HEK293T (cell line): ENCODE measurements at regions not wholly inside any gene's neighbourhood (a gene's known extent, or its start where the extent isn't known, plus 50 kb on each side); places are given as distances from the start of the nearest gene placed in this dataset.

ENCODE experiments used
- CTCF ChIA-PET: fragments of 350-600 bp; formaldehyde crosslinking; extraction: SDS; loops from one replicate; lab custom pipeline; 2021; ENCODE audit warnings: antibody characterized with exemption, inconsistent platforms; lab: Yijun Ruan, JAX
- POLR2A ChIA-PET: fragments of 350-600 bp; formaldehyde crosslinking; extraction: SDS; loops from one replicate; lab custom pipeline; 2020; ENCODE audit warnings: antibody characterized with exemption, inconsistent platforms; lab: Yijun Ruan, JAX
- DNase-seq: peaks from one replicate; pipeline ENCODE4 v3.0.0; 2012; ENCODE audit warnings: mixed read lengths; ENCODE audit errors: extremely low spot score
- ARNT ChIP-seq: fragments of 450-650 bp; IDR thresholded peaks from 2 replicates; pipeline ENCODE4 v1.6.1; 2017; ENCODE audit warnings: mild to moderate bottlenecking
- BHLHE40 ChIP-seq: fragments of 450-650 bp; IDR thresholded peaks from 2 replicates; pipeline ENCODE4 v1.6.1; 2016; ENCODE audit warnings: mild to moderate bottlenecking, moderate library complexity, borderline replicate concordance
- CTBP1 ChIP-seq: fragments of 450-650 bp; IDR thresholded peaks from 2 replicates; pipeline ENCODE4 v1.6.1; 2016; ENCODE audit warnings: borderline replicate concordance
- ELF4 ChIP-seq: fragments of 450-650 bp; IDR thresholded peaks from 2 replicates; pipeline ENCODE4 v1.6.1; 2017; ENCODE audit warnings: antibody characterized with exemption
- FOXA1 ChIP-seq: fragments of 450-650 bp; IDR thresholded peaks from 2 replicates; pipeline ENCODE4 v1.6.1; 2016; ENCODE audit warnings: mild to moderate bottlenecking
- FOXK2 ChIP-seq: fragments of 450-650 bp; IDR thresholded peaks from 2 replicates; pipeline ENCODE4 v1.6.1; 2016; ENCODE audit warnings: mild to moderate bottlenecking
- FOXM1 ChIP-seq: fragments of 450-650 bp; IDR thresholded peaks from 2 replicates; pipeline ENCODE4 v1.6.1; 2017; ENCODE audit warnings: mild to moderate bottlenecking, borderline replicate concordance
- HDGF ChIP-seq: fragments of 450-650 bp; IDR thresholded peaks from 2 replicates; pipeline ENCODE4 v1.6.1; 2017; ENCODE audit warnings: antibody characterized with exemption, borderline replicate concordance
- L3MBTL2 ChIP-seq: fragments of 450-650 bp; conservative IDR thresholded peaks from 2 replicates; pipeline ENCODE4 v1.6.1; 2016; ENCODE audit warnings: mild to moderate bottlenecking
- LEF1 ChIP-seq: fragments of 450-650 bp; IDR thresholded peaks from 2 replicates; pipeline ENCODE4 v1.6.1; 2017; ENCODE audit warnings: mild to moderate bottlenecking, borderline replicate concordance
- NFRKB ChIP-seq: fragments of 450-650 bp; IDR thresholded peaks from 2 replicates; pipeline ENCODE4 v1.6.1; 2016; ENCODE audit warnings: mild to moderate bottlenecking, moderate library complexity
- SP1 ChIP-seq: fragments of 450-650 bp; IDR thresholded peaks from 2 replicates; pipeline ENCODE4 v1.6.1; 2017
- SUZ12 ChIP-seq: fragments of 450-650 bp; IDR thresholded peaks from 2 replicates; pipeline ENCODE4 v1.6.1; 2016; ENCODE audit warnings: mild to moderate bottlenecking
- TARDBP ChIP-seq: fragments of 450-650 bp; IDR thresholded peaks from 2 replicates; pipeline ENCODE4 v1.6.1; 2016
- ZNF384 ChIP-seq: fragments of 450-650 bp; IDR thresholded peaks from 2 replicates; pipeline ENCODE4 v1.6.1; 2016
- TF ChIP-seq, protein P1 (sequence below): fragments of 450-650 bp; IDR thresholded peaks from 2 replicates; pipeline ENCODE4 v1.6.1; 2016

DNA sequence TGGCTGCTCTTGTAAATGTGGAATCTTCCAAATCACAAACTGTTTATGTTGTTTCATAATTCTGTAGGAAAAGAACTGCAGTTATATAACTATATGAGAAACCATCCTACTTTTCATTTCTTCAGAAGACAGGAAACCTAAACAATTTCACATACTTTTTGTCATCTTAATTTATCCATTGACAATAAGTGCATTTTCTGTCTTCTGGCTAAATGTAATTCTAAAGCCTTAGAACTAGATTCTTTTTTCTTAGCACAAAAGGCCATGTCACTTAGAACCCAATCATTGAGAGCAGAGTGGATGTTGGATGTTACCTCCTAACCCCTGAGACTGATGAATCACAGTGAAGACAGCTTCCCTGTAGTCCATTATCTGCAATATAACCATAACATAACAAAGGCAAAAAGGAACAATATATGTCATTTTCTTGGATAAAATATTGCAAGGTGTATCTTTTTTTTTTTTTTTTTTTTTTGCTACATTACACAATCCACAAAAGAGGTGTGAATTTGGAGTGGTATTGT is 410.2 kb upstream of the PRMT6 start:
- no peak for DNase-seq
- ChIA-PET POLR2A (no interaction called here), CTCF (no interaction called here)
- TF ChIP-seq NFRKB: no peak
- TF ChIP-seq L3MBTL2: no peak
- TF ChIP-seq CTBP1: no peak
- TF ChIP-seq SP1: no peak
- no peak for TF ChIP-seq TARDBP
- TF ChIP-seq SUZ12: no peak
- no peak for TF ChIP-seq ZNF384
- no peak for TF ChIP-seq BHLHE40
- no peak for TF ChIP-seq ARNT
- no peak for TF ChIP-seq ELF4
- TF ChIP-seq LEF1: no peak
- TF ChIP-seq HDGF: no peak
- TF ChIP-seq FOXA1: no peak
- no peak for TF ChIP-seq FOXK2
- TF ChIP-seq, protein P1, sequence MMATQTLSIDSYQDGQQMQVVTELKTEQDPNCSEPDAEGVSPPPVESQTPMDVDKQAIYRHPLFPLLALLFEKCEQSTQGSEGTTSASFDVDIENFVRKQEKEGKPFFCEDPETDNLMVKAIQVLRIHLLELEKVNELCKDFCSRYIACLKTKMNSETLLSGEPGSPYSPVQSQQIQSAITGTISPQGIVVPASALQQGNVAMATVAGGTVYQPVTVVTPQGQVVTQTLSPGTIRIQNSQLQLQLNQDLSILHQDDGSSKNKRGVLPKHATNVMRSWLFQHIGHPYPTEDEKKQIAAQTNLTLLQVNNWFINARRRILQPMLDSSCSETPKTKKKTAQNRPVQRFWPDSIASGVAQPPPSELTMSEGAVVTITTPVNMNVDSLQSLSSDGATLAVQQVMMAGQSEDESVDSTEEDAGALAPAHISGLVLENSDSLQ: no peak
- TF ChIP-seq FOXM1: no peak

DNA sequence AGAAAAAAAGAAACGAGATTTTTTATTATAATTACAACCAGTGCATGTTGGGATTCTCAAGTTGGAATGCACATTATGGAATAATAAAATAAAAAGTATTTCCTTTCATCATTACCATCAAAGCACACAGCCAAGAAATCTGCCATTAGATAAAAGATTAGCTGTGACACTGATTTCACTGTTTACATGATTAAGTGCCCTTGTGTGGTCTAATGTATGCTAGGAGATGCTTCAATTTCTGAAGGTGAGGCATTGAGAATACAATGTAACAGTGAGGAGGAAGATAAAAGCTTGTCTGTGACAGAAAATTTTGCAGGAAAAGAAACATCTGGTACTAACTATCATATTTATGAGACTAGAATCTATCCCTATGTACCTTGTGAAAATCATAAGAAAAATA is 409.7 kb upstream of the PRMT6 start:
- CTCF ChIA-PET: no interaction called here
- POLR2A ChIA-PET: interaction anchor here (0.6 kb wide), 1 partner anchor 497 kb away, joined by 3 read pairs; no protein-coding TSS in a partner anchor
- no peak for TF ChIP-seq SP1
- TF ChIP-seq TARDBP: no peak
- TF ChIP-seq NFRKB: no peak
- TF ChIP-seq CTBP1: no peak
- no peak for DNase-seq

DNA sequence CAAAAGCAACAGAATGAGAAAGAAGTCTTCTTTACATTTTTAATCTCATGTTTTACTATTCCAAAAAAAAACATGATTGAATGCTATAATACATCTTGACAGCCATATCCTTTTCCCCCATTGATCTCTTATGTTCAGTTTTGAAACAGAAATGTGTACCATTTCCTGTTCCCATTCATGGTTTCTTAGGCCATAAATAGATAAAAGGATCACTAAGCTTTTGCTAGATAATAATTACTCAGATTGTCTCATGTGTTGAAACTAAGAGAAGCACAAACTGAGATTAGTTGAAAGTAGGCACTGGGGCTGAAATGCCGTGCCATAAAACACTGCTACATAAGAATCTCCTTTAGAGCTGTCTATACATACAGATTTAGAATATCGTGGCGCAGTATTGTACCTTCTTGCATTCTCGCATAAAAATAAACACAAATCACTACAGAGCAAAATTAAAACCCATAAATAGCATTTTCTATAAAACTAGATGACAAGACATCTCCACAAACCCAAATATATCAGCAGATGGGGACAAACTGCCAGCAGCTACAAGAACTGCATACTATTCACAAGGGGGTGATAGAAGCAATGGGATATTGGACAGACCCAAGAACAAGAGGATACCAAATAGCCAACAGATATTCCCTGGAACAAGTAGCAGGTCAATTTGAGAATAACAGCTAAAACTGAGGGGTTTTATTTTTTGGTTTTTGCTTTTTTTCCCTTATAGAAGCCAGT is 405.3 kb upstream of the PRMT6 start:
- TF ChIP-seq NFRKB (no peak), FOXK2 (no peak), L3MBTL2 (no peak), ZNF384 (no peak)
- ChIA-PET POLR2A (no interaction called here), CTCF (no interaction called here)
- no peak for DNase-seq

DNA sequence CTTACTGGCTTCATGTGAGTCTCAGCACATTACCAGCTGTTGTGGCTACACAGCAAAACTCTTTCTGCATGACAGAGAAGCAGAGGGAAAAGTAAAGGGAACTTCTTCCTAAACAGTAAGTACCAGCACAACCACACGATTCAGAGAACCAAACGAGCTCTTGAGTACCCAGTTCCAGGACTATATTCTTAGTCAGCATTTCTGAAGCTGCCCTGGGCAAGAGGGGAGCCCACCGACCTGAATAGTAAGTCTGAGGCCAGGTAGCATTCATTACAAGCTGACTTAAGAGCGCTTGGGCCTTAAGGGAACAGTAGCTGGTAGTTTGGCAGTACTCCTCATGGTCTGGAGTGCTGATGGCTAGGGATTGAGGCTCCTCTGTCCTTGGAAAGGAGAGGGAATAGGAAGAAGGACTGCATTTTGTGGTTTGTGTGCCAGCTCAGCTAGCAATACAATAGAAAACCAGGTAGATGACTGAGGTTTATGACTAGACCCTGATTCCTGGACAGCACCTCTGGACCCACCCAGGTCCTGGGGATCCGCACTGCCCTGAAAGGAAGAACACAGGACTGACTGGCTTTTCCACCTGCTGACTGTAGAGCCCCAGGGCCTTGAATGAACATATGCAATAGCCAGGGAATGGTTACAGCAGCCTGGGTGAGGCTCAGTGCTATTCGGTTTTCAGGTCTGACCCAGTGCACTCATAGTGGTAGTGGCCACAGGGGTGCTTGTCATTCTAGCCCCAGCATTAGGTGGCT is 396.8 kb upstream of the PRMT6 start:
- DNase-seq: no peak
- TF ChIP-seq LEF1: no peak
- TF ChIP-seq NFRKB: no peak
- TF ChIP-seq SUZ12: no peak
- no peak for TF ChIP-seq FOXK2
- POLR2A ChIA-PET: no interaction called here
- CTCF ChIA-PET: no interaction called here

DNA sequence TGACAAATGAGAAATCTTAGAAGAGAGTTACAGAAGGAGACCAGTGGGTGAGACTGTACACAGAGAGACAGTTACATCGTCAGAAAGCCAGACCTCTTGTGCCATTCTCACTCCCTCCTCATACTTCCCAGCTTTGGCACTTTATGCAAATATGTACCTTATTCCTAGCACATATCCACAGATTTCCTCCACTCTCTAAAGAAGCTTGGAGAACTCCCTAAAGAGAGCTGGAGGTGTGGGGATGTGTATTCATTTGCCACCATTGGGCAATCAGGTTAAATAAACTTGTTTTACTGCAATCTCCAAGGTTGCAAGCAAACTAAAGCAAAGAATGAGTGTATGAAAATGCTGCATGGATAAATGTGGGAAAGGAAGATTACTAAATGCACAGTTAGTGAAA is 380.9 kb upstream of the PRMT6 start:
- no peak for TF ChIP-seq SP1
- TF ChIP-seq BHLHE40: no peak
- TF ChIP-seq FOXM1: no peak
- TF ChIP-seq SUZ12: no peak
- TF ChIP-seq ZNF384: no peak
- no peak for TF ChIP-seq HDGF
- TF ChIP-seq NFRKB: no peak
- no peak for TF ChIP-seq ARNT
- TF ChIP-seq FOXA1: no peak
- CTCF ChIA-PET: no interaction called here
- DNase-seq: no peak
- POLR2A ChIA-PET: no interaction called here

DNA sequence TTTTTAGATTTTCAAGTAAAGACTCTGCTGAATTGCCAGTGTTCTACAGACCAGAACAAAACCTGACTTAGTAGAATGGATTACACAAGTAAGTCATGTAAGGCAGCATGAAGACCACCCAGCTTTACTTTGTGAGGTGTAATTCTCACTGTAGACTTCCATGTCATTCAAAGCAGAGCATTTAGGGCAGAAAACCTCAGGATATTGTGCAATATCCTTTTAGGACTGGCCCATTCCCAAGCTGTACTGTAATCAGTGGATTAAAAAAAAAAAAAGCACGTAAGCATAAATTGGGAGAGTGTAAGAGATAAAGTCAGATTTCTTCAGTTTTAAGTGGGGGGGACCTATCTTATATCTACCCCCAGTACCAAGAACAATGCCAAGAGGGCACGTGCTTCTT is 380.5 kb upstream of the PRMT6 start:
- TF ChIP-seq CTBP1: no peak
- TF ChIP-seq SUZ12: no peak
- TF ChIP-seq, protein P1: no peak
- TF ChIP-seq FOXA1: no peak
- no peak for TF ChIP-seq LEF1
- no peak for TF ChIP-seq FOXK2
- TF ChIP-seq HDGF: no peak
- TF ChIP-seq NFRKB: no peak
- no peak for TF ChIP-seq ARNT
- no peak for TF ChIP-seq ELF4
- TF ChIP-seq SP1: no peak
- TF ChIP-seq FOXM1: no peak
- TF ChIP-seq TARDBP: no peak
- no peak for TF ChIP-seq ZNF384
- CTCF ChIA-PET: no interaction called here
- POLR2A ChIA-PET: no interaction called here
- no peak for DNase-seq

DNA sequence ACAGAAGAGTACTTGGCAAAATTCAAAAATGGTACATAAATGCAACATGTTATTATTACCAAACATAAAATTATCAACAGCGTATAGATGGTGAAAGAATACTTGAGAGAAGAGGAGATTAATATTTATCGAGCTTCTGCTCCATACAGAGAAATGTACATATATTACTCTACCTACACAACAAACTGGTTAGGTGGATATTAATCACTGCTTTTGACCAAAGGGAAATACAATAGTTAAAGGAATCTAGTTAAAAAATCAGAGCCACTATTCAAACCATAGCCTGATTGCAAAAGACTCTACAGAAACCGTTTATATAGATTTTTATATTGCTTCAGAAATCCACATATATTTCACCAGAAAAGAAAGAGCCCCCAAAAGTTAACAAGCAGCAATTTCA is 379.3 kb upstream of the PRMT6 start:
- ChIA-PET CTCF (interaction anchor here (0.5 kb wide), 1 partner anchor 122 kb away, joined by 3 read pairs; no protein-coding TSS in a partner anchor), POLR2A (no interaction called here)
- DNase-seq: no peak
- TF ChIP-seq LEF1: no peak
- no peak for TF ChIP-seq SP1
- TF ChIP-seq FOXM1: no peak
- TF ChIP-seq HDGF: no peak
- no peak for TF ChIP-seq L3MBTL2
- TF ChIP-seq TARDBP: no peak
- no peak for TF ChIP-seq CTBP1
- TF ChIP-seq NFRKB: no peak
- no peak for TF ChIP-seq ARNT
